Heart right ventricle (tissue), 16 donors: ENCODE measurements at regions not wholly inside any gene's neighbourhood (a gene's known extent, or its start where the extent isn't known, plus 50 kb on each side); places are given as distances from the start of the nearest gene placed in this dataset.

Experiments
- ATAC-seq, 8 donors: fragments of 200-7000 bp; cut with Tn5 transposase; one replicate each; pipeline ENCODE4 v1.9.1; 2020; ENCODE audit warnings: mild to moderate bottlenecking in 8 of 8, moderate library complexity in 8 of 8, moderate number of reproducible peaks in 1 of 8
- DNase-seq, 2 donors: peaks; one replicate each; pipeline ENCODE4 v3.0.0-alpha.2; 2020
- H3K27ac ChIP-seq, 10 donors: fragments of 200-600 bp; sonication (generic) in 2 of 10; one replicate each; pipeline versions ENCODE4 v1.5.0 to v1.8.0; 2020 to 2022; ENCODE audit warnings: mild to moderate bottlenecking in 3 of 10
- H3K27me3 ChIP-seq, 7 donors: fragments of 200-600 bp; one replicate each; pipeline ENCODE4 v1.8.0; 2021 to 2022; ENCODE audit warnings: mild to moderate bottlenecking in 2 of 7
- H3K36me3 ChIP-seq, 9 donors: fragments of 200-600 bp; sonication (generic) in 1 of 9; one replicate each; pipeline versions ENCODE4 v1.5.0 to v1.8.0; 2020 to 2022; ENCODE audit warnings: mild to moderate bottlenecking in 2 of 9
- H3K4me1 ChIP-seq, 9 donors: fragments of 200-600 bp; sonication (generic) in 1 of 9; one replicate each; pipeline versions ENCODE4 v1.5.0 to v1.8.0; 2020 to 2022; ENCODE audit warnings: mild to moderate bottlenecking in 4 of 9
- H3K4me3 ChIP-seq, 10 donors: fragments of 200-600 bp; sonication (generic) in 2 of 10; one replicate each; pipeline versions ENCODE4 v1.5.0 to v1.8.0; 2020 to 2022; ENCODE audit warnings: mild to moderate bottlenecking in 7 of 10, moderate library complexity in 2 of 10
- H3K9me3 ChIP-seq, 11 donors: fragments of 200-600 bp in 10 of 11; sonication (generic) in 2 of 11; one replicate each; pipeline versions ENCODE4 v1.5.0 to v1.8.0; 2013 to 2022; ENCODE audit warnings: mild to moderate bottlenecking in 2 of 11, control low read depth in 1 of 11, moderate library complexity in 1 of 11
- CTCF ChIP-seq, 9 donors: fragments of 200-600 bp; sonication (generic) in 2 of 9; IDR thresholded peaks; one replicate each; pipeline versions ENCODE4 v1.5.0 to v1.8.0; 2021 to 2022; ENCODE audit warnings: antibody characterized with exemption in 9 of 9, mild to moderate bottlenecking in 5 of 9, moderate library complexity in 1 of 9
- WGBS, 2 donors: extraction: QIAGEN DNeasy Blood & Tissue Kit; methylation state at CpG; one replicate each; pipeline ENCODE4 v1.1.7; 2013; ENCODE audit warnings: inconsistent platforms in 1 of 2; 5-methylcytosine and 5-hydroxymethylcytosine counted together
- intact Hi-C, 10 donors: fragments of 100-400 bp; cut with DNase I; formaldehyde crosslinking; loops; one replicate each; pipeline versions ENCODE4 v1.11.1 to v1.14.2; 2022
- donor health status: Arrhythmogenic right ventricular cardiomyopathy.
- donor health status: ischemic (EF 13 %, LVEDD 7.1; RV severe dilation, severe dysfunction).
- donor health status: healthy with polysubstance abuse.
- donor health status: DM: no; HTN: yes; CAD: no.
- donor health status: DM: no; HTN: no; CAD: no.
- donor health status: ischemic (EF 25% LVEDD 6.9; RV normal size, moderate dysfunction).
- donor health status: ischemic (EF 25% LVEDD 5.7; RV mildly dilated, moderate dysfunction).
- donor health status: healthy.
- donor health status: DM: yes; HTN: yes; CAD: no.
- donor health status: Ischemic cardiomyopathy.
- donor health status: ischemic (EF 35%, LVEDD 5.7; RV mildly dilated, moderate dysfunction).
- donor health status: nonischemic (EF 11% LVEDD 7.7; RV severe dilation, severe dysfunction).
- donor health status: DM: yes; HTN: yes; CAD: no.
- donor health status: PGD.
- donor health status: ischemic (EF 29% LVEDD 5.4; RV normal size, mild dysfunction).
- donor health status: nonischemic (EF 23%, LVEDD 6.1; RV moderate dilation, normal function).

- intact Hi-C loops: no loop called here
- no peaks in the 10 kb centered on the region for H3K27me3 ChIP-seq
These were observed 143.8 kb upstream of the OTUD4 start for GRCh38 chr4:145324161-145324560.

GRCh38 chr4:145320294-145320693, 139.9 kb upstream of the OTUD4 start:
- Histone ChIP-seq H3K4me3 (no peak overlapping the region), H3K36me3 (no peaks in the 10 kb centered on the region), H3K9me3 (no peaks in the 10 kb centered on the region), H3K27ac (no peak overlapping the region), H3K27me3 (no peaks in the 10 kb centered on the region), H3K4me1 (peaks cover 0 to 3% (median 0%) of the 10 kb centered on the region in 9 donors)
- no peak for DNase-seq
- no peak for ATAC-seq
- WGBS, 2 donors: 87 to 89% methylated on average over 5 of the region's 5 CpGs
- intact Hi-C loops: no loop called here
- TF ChIP-seq CTCF (IDR thresholded peaks at IDR 0.05): no peak

More at GRCh38 chr4:145324161-145324560, 143.8 kb upstream of the OTUD4 start:
- 65 to 77% methylated on average over 8 of the region's 8 CpGs for WGBS, 2 donors
- TF ChIP-seq CTCF (IDR thresholded peaks at IDR 0.05): no peak
- Histone ChIP-seq H3K4me1 (peaks cover 0 to 3% (median 0%) of the 10 kb centered on the region in 9 donors), H3K9me3 (no peaks in the 10 kb centered on the region), H3K36me3 (no peaks in the 10 kb centered on the region), H3K4me3 (no peak overlapping the region), H3K27ac (no peak overlapping the region)
- no peak for ATAC-seq
- DNase-seq: no peak

- Histone ChIP-seq H3K4me3 (no peak overlapping the region), H3K4me1 (peaks cover 0 to 3% (median 0%) of the 10 kb centered on the region in 9 donors), H3K9me3 (no peaks in the 10 kb centered on the region), H3K27me3 (no peaks in the 10 kb centered on the region), H3K36me3 (no peaks in the 10 kb centered on the region), H3K27ac (no peak overlapping the region)
- intact Hi-C loops: no loop called here
- DNase-seq (no peak), ATAC-seq (no peak)
- WGBS, 2 donors: 86 to 88% methylated on average over 2 of the region's 2 CpGs
- TF ChIP-seq CTCF (IDR thresholded peaks at IDR 0.05): no peak
These were observed 139.4 kb upstream of the OTUD4 start for GRCh38 chr4:145319751-145320150.

GRCh38 chr4:145316897-145317574, 136.6 kb upstream of the OTUD4 start:
- no peaks in the 10 kb centered on the region for H3K4me1 ChIP-seq
- H3K27ac ChIP-seq: no peak overlapping the region
- 92 to 97% methylated on average over 2 of the region's 2 CpGs for WGBS, 2 donors
- no peaks in the 10 kb centered on the region for H3K36me3 ChIP-seq
- DNase-seq (no peak), ATAC-seq (no peak)
- intact Hi-C loops: no loop called here
- H3K27me3 ChIP-seq: no peaks in the 10 kb centered on the region
- H3K4me3 ChIP-seq: no peak overlapping the region
- TF ChIP-seq CTCF (IDR thresholded peaks at IDR 0.05): no peak
- H3K9me3 ChIP-seq: peaks cover 0 to 8% (median 0%) of the 10 kb centered on the region in 11 donors
